ENCODE measurements at regions not wholly inside any gene's neighbourhood (a gene's known extent, or its start where the extent isn't known, plus 50 kb on each side); places are given as distances from the start of the nearest gene placed in this dataset.

- H3K9me3 Mint-ChIP-seq (ENCODE audit: unreplicated experiment) = no peaks in the 10 kb centered on the region
- POLR2A ChIA-PET = no interaction called here
- no peak overlapping the region for H3K27ac Mint-ChIP-seq (ENCODE audit: unreplicated experiment)
- Histone ChIP-seq H3K36me3 (ENCODE audit: control insufficient read depth, insufficient read depth, low read length) (no peaks in the 10 kb centered on the region), H3K4me1 (peaks cover 7% of the 10 kb centered on the region), H3K4me3 (ENCODE audit: low read depth, low read length) (no peak overlapping the region), H3K9me3 (no peaks in the 10 kb centered on the region), H3K27me3 (replicated peaks; ENCODE audit: control insufficient read depth, insufficient read depth, low read length) (no peaks in the 10 kb centered on the region)
- peaks cover 7% of the 10 kb centered on the region for H3K4me1 Mint-ChIP-seq (ENCODE audit: low read depth, unreplicated experiment)
- H3K36me3 Mint-ChIP-seq (ENCODE audit: insufficient read depth, unreplicated experiment) = no peaks in the 10 kb centered on the region
- H3K4me3 Mint-ChIP-seq (ENCODE audit: unreplicated experiment) = no peak overlapping the region
- CTCF ChIA-PET = no interaction called here
- TF ChIP-seq CTCF (IDR thresholded peaks at IDR 0.05; ENCODE audit: insufficient read depth in 1 of 2, low read depth in 1 of 2, low read length in 1 of 2, severe bottlenecking in 1 of 2, unreplicated experiment in 1 of 2) = no peak
- no peaks in the 10 kb centered on the region for H3K27me3 Mint-ChIP-seq (ENCODE audit: insufficient read depth, unreplicated experiment)
- intact Hi-C loops (cut with micrococcal nuclease; ENCODE audit: unreplicated experiment) = no loop called here
- BruUV-seq (replicated peaks) = no TSS peak
- no peak for DNase-seq
Observed at GRCh38 chr1:200473698-200474371, 64.0 kb upstream of the ZNF281 start.

GRCh38 chr1:200471739-200472138 lies 61.9 kb upstream of the ZNF281 start:
- DNase-seq = no peak
- H3K4me3 Mint-ChIP-seq (ENCODE audit: unreplicated experiment) = no peak overlapping the region
- no peak for TF ChIP-seq CTCF (IDR thresholded peaks at IDR 0.05; ENCODE audit: insufficient read depth in 1 of 2, low read depth in 1 of 2, low read length in 1 of 2, severe bottlenecking in 1 of 2, unreplicated experiment in 1 of 2)
- H3K4me3 ChIP-seq (ENCODE audit: low read depth, low read length) = no peak overlapping the region
- no peaks in the 10 kb centered on the region for H3K9me3 ChIP-seq
- intact Hi-C loops (cut with micrococcal nuclease; ENCODE audit: unreplicated experiment) = no loop called here
- no peaks in the 10 kb centered on the region for H3K36me3 Mint-ChIP-seq (ENCODE audit: insufficient read depth, unreplicated experiment)
- CTCF ChIA-PET = no interaction called here
- BruUV-seq (replicated peaks) = no TSS peak
- H3K36me3 ChIP-seq (ENCODE audit: control insufficient read depth, insufficient read depth, low read length) = no peaks in the 10 kb centered on the region
- H3K27me3 Mint-ChIP-seq (ENCODE audit: insufficient read depth, unreplicated experiment) = no peaks in the 10 kb centered on the region
- peaks cover 10% of the 10 kb centered on the region for H3K4me1 ChIP-seq
- no peaks in the 10 kb centered on the region for H3K27me3 ChIP-seq (replicated peaks; ENCODE audit: control insufficient read depth, insufficient read depth, low read length)
- peaks cover 7% of the 10 kb centered on the region for H3K4me1 Mint-ChIP-seq (ENCODE audit: low read depth, unreplicated experiment)
- no peak overlapping the region for H3K27ac Mint-ChIP-seq (ENCODE audit: unreplicated experiment)
- no peaks in the 10 kb centered on the region for H3K9me3 Mint-ChIP-seq (ENCODE audit: unreplicated experiment)
- POLR2A ChIA-PET = no interaction called here

GRCh38 chr1:200468264-200469001 lies 58.6 kb upstream of the ZNF281 start:
- Mint-ChIP-seq H3K36me3 (ENCODE audit: insufficient read depth, unreplicated experiment) (no peaks in the 10 kb centered on the region), H3K4me3 (ENCODE audit: unreplicated experiment) (no peak overlapping the region), H3K27ac (ENCODE audit: unreplicated experiment) (no peak overlapping the region), H3K4me1 (ENCODE audit: low read depth, unreplicated experiment) (peaks cover 22% of the 10 kb centered on the region), H3K9me3 (ENCODE audit: unreplicated experiment) (no peaks in the 10 kb centered on the region), H3K27me3 (ENCODE audit: insufficient read depth, unreplicated experiment) (no peaks in the 10 kb centered on the region)
- TF ChIP-seq CTCF (IDR thresholded peaks at IDR 0.05; ENCODE audit: insufficient read depth in 1 of 2, low read depth in 1 of 2, low read length in 1 of 2, severe bottlenecking in 1 of 2, unreplicated experiment in 1 of 2) = no peak
- DNase-seq = no peak
- Histone ChIP-seq H3K4me3 (ENCODE audit: low read depth, low read length) (no peak overlapping the region), H3K4me1 (peaks cover 22% of the 10 kb centered on the region), H3K9me3 (no peaks in the 10 kb centered on the region), H3K36me3 (ENCODE audit: control insufficient read depth, insufficient read depth, low read length) (no peaks in the 10 kb centered on the region), H3K27me3 (replicated peaks; ENCODE audit: control insufficient read depth, insufficient read depth, low read length) (no peaks in the 10 kb centered on the region)
- BruUV-seq (replicated peaks) = no TSS peak
- POLR2A ChIA-PET = no interaction called here
- CTCF ChIA-PET = no interaction called here
- intact Hi-C loops (cut with micrococcal nuclease; ENCODE audit: unreplicated experiment) = loop anchor here (5.0 kb wide), 1 partner anchor 96 kb away; no protein-coding TSS in a partner anchor

All from Caco-2 (cell line).